Stimulated activated naive CD8-positive, alpha-beta T cell treated with anti-CD3 and anti-CD28 coated beads, Interleukin-15, Interleukin-2, amounts not matched to agents 100 ng/mL and 50 ng/mL, for 24 hours (primary cell): ENCODE measurements at regions not wholly inside any gene's neighbourhood (a gene's known extent, or its start where the extent isn't known, plus 50 kb on each side); places are given as distances from the start of the nearest gene placed in this dataset.
A peak's percentile ranks its signal among the peaks of the same experiment; 100 is the strongest.

Source experiments
- H3K27ac Mint-ChIP-seq: one replicate; pipeline ENCODE4 v1.8.0; 2021; ENCODE audit warnings: mild to moderate bottlenecking, mixed read lengths
- H3K27me3 Mint-ChIP-seq: one replicate; pipeline ENCODE4 v1.8.0; 2021; ENCODE audit warnings: mixed read lengths
- H3K36me3 Mint-ChIP-seq: one replicate; pipeline ENCODE4 v1.8.0; 2021; ENCODE audit warnings: low read depth, mixed read lengths
- H3K4me1 Mint-ChIP-seq: one replicate; pipeline ENCODE4 v1.8.0; 2021; ENCODE audit warnings: low read depth, mixed read lengths
- H3K4me3 Mint-ChIP-seq: one replicate; pipeline ENCODE4 v1.8.0; 2021; ENCODE audit warnings: mild to moderate bottlenecking, mixed read lengths
- H3K9me3 Mint-ChIP-seq: one replicate; pipeline ENCODE4 v1.8.0; 2021; ENCODE audit warnings: mixed read lengths

DNA sequence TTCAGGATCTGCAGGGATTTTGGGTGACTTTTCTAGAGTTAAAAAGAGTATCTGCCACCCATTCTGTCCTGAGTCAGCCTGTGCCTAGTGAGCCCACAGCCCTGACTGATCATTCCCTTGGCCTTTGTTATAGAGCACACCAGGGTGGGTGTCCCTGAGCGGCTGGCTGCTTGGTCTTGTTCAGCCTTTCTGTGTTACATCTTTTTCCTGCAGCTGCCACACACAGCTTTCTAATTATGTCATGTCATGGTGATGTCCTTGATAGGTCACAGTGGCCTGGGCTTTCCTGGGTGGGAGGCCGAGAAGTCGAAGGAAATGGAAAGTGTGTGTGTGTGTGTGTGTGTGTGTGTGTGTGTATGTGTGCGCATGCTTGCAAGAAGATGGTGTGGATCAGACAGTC lies 293.2 kb upstream of the CRY1 start:
- Mint-ChIP-seq H3K9me3 (peaks cover 4% of the 10 kb centered on the region), H3K4me1 (peaks cover 49% of the 10 kb centered on the region), H3K27me3 (no peaks in the 10 kb centered on the region), H3K27ac (peak overlapping the region; percentile 50), H3K4me3 (no peak overlapping the region), H3K36me3 (peaks cover 7% of the 10 kb centered on the region)

DNA sequence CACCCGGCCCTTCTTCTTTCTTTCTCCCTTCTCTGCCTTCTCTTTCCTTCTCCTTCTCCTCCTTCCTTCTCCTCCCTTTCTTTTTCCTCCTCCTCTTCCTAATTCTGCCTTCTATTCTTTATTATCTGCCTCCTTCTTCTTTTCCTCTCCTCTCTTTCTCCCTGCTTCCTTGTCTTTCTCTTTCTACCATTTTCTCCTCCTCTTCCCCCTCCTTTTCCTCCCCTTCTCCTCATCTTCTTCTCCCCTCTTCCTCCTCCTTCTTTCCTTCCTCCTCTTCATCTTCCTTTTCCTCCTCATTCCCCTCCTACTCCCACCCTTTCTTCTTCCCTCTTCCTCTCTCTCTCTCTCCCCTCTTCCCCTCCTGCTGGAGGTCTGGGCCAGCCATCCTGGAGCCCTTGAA lies 294.9 kb upstream of the CRY1 start:
- peaks cover 7% of the 10 kb centered on the region for H3K36me3 Mint-ChIP-seq
- peaks cover 63% of the 10 kb centered on the region for H3K4me1 Mint-ChIP-seq
- H3K27ac Mint-ChIP-seq: peak overlapping the region; percentile 54
- no peak overlapping the region for H3K4me3 Mint-ChIP-seq
- H3K27me3 Mint-ChIP-seq: no peaks in the 10 kb centered on the region
- peaks cover 4% of the 10 kb centered on the region for H3K9me3 Mint-ChIP-seq

DNA sequence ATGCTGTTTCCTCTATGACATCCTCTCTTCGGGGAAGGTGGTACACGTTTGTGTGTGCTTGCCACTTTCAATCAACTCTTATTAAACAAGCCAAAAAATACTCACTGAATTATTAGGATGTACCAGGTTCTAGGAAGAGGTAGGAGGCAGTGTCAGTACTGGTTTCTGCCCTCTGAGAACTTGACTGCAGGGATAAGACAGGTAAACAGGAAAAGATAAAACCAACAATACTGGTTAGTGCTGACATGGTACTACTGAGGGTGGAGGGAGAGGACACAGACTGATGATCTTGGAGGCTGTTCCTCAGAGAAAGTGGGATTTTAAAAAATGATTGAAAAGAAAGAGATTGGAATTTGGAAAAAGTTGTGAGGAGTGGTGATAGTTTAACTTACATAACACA lies 295.2 kb upstream of the PWP1 start:
- Mint-ChIP-seq H3K4me3 (no peak overlapping the region), H3K4me1 (peaks cover 73% of the 10 kb centered on the region), H3K27ac (peak overlapping the region; percentile 3), H3K9me3 (peaks cover 4% of the 10 kb centered on the region), H3K27me3 (no peaks in the 10 kb centered on the region), H3K36me3 (peaks cover 7% of the 10 kb centered on the region)

DNA sequence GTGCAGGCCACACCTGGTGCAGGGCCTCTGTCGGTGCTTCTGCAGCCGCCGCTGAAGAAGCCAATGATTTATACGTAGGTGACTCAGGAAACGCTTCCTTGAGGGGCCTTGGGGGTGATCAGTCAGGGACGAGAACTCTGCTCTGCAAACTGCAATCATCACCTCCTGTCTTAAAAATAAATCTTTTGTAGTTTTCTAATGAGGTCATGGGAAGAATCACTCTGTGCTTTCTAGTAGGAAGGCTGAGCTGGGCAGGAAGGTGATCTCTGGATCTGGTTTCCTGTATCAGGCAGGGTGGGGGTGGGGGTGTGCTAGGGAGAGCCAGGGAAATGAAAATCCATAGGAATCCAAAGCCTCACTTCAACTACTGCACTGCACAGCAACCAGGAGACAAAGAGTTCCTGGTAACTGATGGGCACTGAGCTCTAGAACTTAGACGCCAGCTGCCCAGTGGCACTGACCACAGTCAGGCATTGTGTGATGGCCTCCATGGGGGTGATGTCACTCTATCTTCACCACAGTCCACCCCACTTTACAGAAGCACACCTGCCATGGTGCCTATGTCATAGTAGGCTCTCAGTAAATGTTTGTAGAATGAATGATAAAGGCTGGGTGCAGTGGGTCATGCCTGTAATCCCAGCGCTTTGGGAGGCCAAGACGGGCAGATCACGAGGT lies 292.4 kb upstream of the PWP1 start:
- Mint-ChIP-seq H3K4me1 (peaks cover 62% of the 10 kb centered on the region), H3K9me3 (peaks cover 4% of the 10 kb centered on the region), H3K4me3 (no peak overlapping the region), H3K27ac (peak overlapping the region; percentile 27), H3K27me3 (no peaks in the 10 kb centered on the region), H3K36me3 (peaks cover 7% of the 10 kb centered on the region)

DNA sequence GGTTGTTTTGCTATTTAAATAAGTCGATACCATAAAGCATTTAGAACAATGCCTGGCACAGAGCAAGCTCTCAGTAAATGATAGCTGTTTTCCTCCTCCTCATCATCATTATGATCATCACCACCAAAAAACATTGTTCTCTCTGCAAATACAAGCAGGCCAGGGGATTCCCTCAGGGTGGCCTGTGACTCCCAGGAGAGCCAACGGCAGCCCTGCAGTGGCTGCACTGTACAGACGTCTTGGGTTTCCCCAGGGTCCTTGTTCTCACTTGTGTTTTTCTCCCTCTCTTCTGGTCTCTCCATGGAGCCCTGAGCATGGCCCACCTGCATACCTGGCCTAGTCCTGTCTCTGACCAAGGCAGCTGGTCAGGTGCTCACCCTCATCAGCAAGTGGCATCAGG lies 290.9 kb upstream of the PWP1 start:
- Mint-ChIP-seq H3K36me3 (peaks cover 3% of the 10 kb centered on the region), H3K27ac (peak overlapping the region; percentile 4), H3K4me1 (peaks cover 53% of the 10 kb centered on the region), H3K4me3 (no peak overlapping the region), H3K27me3 (no peaks in the 10 kb centered on the region), H3K9me3 (no peaks in the 10 kb centered on the region)

DNA sequence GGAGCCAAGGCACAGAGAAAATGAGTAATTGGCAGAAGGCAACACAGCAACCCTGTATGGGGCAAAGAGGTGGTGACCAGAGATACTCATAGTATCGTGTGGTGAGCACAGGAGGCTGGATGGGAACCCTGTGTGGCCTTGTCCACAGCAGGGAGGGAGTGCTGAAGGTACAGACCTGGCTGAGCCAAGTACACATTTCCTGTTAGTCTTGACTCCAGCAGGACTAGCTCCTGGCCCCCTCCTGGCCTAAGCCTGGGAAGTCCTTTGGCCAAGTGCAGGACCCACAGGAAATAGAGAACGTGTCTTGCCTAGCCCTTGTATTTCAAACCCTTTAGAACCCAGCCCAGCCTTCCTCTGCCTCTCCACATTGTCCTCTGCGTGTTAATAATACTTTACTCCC lies 289.8 kb upstream of the PWP1 start:
- H3K4me3 Mint-ChIP-seq: no peak overlapping the region
- H3K36me3 Mint-ChIP-seq: no peaks in the 10 kb centered on the region
- H3K27me3 Mint-ChIP-seq: no peaks in the 10 kb centered on the region
- no peaks in the 10 kb centered on the region for H3K9me3 Mint-ChIP-seq
- H3K27ac Mint-ChIP-seq: no peak overlapping the region
- peaks cover 50% of the 10 kb centered on the region for H3K4me1 Mint-ChIP-seq

DNA sequence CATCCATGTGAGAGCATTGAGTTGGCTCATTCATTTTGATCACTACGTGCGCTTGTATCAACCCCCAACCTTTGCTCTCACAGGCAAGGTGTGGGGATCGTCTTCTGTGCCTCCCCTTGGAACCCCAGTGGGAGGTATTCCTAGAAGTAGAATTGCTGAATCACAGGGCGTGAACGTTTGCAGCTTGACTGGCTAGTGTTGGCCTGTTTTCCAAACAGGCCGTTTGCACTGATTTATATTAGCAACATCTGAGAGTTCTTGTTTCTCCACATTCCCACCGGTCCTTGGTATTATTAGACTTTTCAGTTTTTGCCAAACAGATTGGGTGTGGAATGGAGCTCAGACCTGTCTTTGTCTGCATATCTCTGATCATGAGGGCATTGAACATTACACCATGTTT lies 288.6 kb upstream of the PWP1 start:
- H3K36me3 Mint-ChIP-seq: no peaks in the 10 kb centered on the region

DNA sequence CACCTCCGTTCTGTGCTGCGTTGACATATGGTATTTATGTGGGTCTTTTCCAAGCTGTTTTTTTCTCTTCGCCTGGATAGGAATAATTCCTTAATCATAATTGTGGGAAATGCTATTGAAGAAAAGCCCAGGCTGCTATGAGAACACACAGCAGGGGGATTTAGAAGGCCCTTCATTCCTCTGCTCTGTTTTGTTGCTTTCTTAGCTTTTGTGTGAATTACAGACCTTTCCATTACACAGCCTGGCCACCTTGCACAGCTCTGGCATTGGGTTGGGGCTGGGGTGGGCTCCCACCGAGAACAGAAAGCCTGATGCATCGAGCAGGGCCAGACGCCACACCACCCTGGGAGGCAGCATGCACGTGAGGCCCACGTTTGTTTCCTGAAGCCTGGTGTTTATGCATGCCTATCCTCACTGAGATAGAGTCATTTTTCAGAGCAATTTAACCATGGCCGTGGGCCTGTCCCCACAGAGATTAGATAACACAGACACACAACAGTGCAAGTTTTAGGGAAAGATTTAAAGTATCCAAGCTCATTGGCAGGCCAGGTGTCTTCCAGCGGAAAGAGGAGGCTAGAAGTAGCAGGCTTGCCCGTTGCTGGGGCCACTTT lies 287.6 kb upstream of the PWP1 start:
- H3K36me3 Mint-ChIP-seq: no peaks in the 10 kb centered on the region
- peaks cover 47% of the 10 kb centered on the region for H3K4me1 Mint-ChIP-seq
- H3K27ac Mint-ChIP-seq: no peak overlapping the region
- no peaks in the 10 kb centered on the region for H3K9me3 Mint-ChIP-seq
- H3K4me3 Mint-ChIP-seq: no peak overlapping the region
- no peaks in the 10 kb centered on the region for H3K27me3 Mint-ChIP-seq

More for the DNA sequence above, 288.6 kb upstream of the PWP1 start:
- H3K4me3 Mint-ChIP-seq: no peak overlapping the region
- H3K27ac Mint-ChIP-seq: no peak overlapping the region
- H3K4me1 Mint-ChIP-seq: peaks cover 50% of the 10 kb centered on the region
- H3K9me3 Mint-ChIP-seq: no peaks in the 10 kb centered on the region
- H3K27me3 Mint-ChIP-seq: no peaks in the 10 kb centered on the region

DNA sequence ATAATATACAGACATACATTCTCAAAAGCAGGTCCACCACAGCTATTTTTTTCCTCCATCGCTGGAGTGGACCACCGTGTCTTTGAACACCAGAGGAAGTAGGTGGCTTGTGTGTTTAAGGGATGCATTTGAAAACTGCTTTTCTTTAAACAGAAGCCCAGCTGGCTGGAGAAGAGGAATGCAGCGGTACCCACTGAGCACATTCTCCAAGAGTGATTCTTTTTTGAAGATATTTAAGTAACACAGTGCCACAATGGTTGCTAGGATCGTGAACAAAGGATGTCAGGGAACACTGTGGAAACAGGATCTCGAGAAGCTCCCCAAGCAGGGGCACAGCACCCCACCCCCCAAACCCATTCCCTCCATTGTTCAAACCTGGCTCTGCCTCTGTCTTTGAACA lies 286.6 kb upstream of the PWP1 start:
- H3K27me3 Mint-ChIP-seq: no peaks in the 10 kb centered on the region
- H3K36me3 Mint-ChIP-seq: no peaks in the 10 kb centered on the region
- no peak overlapping the region for H3K4me3 Mint-ChIP-seq
- H3K9me3 Mint-ChIP-seq: no peaks in the 10 kb centered on the region
- H3K27ac Mint-ChIP-seq: no peak overlapping the region
- peaks cover 43% of the 10 kb centered on the region for H3K4me1 Mint-ChIP-seq

DNA sequence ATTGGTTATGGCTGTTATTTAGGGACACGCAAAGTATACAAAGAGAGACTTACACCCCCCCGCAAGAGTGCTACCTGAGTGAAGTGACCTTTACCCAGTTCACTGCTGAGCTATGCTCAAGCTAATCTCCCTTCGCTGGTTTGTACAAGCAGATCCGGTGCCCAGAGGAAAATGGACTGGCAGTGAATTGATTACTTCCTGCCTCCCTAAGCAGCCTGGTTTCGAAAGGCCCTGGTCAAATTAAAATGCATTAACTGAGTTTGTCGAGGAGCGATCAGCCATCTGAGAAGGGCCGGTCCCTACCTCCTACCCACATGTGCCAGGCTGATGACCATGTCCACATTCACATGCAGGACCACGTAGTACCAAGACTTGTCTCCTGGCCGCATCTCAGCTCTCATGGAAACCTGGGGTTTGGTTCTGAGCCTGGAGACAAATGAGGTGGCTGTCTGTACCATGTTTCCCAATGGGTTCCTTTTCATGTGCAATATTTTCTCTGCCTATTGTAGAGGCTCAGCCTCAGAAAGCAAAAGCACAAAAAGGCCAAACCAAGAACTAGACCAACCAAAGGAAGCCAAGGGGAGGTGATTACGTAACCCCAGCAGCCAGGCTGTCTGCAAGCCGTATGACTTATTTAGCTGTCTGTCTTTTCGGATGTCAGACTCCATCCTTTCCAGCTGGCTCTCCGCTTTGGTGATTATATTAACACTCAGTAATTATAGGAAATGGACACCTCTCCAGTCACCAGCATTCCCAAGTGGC lies 284.7 kb upstream of the PWP1 start:
- Mint-ChIP-seq H3K36me3 (no peaks in the 10 kb centered on the region), H3K4me1 (peaks cover 34% of the 10 kb centered on the region), H3K27me3 (no peaks in the 10 kb centered on the region), H3K9me3 (no peaks in the 10 kb centered on the region), H3K4me3 (no peak overlapping the region), H3K27ac (no peak overlapping the region)

DNA sequence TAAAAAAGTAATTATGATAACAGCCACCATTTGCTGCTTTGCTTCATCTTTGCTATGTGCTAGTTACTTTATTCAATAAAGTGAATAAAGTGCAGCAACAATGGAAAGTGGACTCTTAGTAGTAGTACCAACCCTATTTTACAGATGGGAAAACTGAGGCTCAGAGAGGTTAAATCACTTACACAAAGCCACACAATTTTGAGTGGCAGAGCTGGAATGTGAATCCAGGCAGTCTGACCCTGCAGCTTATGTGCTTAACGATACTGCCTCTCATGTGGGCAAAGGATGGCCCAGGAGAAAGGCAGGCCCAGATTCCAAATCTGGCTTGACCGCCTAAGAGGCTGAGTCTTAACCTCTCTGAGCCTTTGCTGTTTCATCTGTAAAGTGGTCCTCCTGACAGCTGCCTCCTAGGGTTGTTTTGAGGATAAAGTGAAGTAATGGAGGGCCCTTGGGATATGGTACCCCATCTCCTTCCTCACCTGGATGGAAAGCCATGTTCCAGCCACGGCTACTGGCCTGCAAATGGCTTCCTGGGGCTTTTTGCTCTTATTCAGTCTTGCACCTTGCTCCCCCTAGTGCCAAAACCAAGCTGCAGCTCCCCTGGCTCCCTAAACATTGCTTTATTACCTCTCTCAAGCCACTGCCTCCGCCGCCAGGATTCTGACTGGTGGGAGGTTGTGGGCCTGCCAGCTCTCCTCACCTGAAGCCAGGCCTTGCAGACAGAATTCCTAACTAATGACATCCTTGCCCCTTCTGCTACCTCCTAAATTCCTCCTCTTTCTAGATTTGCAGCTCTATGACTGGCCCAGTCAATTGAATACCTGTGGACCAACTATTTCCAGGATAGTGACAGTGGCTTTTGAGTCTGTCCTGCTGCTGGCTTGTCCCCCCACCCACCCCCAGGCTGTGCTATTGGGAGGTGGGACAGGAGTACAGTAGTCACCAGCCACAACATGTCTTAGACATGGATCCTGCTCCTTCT lies 283.3 kb upstream of the PWP1 start:
- peaks cover 30% of the 10 kb centered on the region for H3K4me1 Mint-ChIP-seq
- no peak overlapping the region for H3K4me3 Mint-ChIP-seq
- H3K36me3 Mint-ChIP-seq: peaks cover 4% of the 10 kb centered on the region
- H3K9me3 Mint-ChIP-seq: no peaks in the 10 kb centered on the region
- H3K27me3 Mint-ChIP-seq: no peaks in the 10 kb centered on the region
- H3K27ac Mint-ChIP-seq: no peak overlapping the region

DNA sequence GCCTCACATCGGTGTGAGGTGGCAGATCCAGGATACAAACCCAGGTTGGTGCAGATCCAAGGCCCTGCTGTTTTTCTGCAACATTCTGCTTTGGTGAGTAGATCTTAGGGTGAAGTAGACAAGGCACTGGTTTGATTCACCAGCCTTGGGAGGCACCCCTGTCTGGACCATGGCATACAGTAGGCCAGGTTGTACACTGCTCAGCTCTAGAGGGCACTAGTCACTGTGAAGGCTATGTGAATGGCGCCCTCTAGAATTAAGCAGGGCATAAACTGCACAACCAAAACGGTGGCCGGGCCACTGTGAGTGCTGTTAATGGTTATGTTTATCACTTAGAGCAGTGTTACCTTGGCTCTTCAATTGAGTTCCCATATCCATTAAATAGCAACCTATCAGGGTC lies 280.6 kb upstream of the PWP1 start:
- no peak overlapping the region for H3K27ac Mint-ChIP-seq
- no peak overlapping the region for H3K4me3 Mint-ChIP-seq
- H3K9me3 Mint-ChIP-seq: no peaks in the 10 kb centered on the region
- H3K4me1 Mint-ChIP-seq: peaks cover 15% of the 10 kb centered on the region
- H3K27me3 Mint-ChIP-seq: no peaks in the 10 kb centered on the region
- peaks cover 4% of the 10 kb centered on the region for H3K36me3 Mint-ChIP-seq

DNA sequence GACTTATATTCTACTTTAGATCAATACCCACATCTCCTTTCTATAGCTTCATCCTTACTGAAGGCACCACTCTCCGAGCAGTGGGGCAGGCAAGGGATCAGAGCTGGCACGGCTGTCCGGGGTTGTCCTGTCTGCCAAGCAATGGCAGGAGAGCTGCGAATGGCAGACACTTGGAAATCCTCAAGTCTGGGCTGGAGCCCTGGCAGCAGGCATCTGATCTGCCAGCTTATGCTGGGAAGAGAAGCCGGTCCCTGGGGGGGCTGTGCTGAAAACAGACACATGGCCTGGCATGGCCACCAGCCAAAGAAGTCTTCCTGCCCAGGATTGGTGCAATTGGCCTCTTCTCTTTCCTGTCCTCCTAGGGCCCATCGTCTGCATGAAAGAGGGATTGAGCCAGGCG lies 280.2 kb upstream of the PWP1 start:
- no peak overlapping the region for H3K27ac Mint-ChIP-seq
- H3K36me3 Mint-ChIP-seq: peaks cover 4% of the 10 kb centered on the region
- H3K4me3 Mint-ChIP-seq: no peak overlapping the region
- H3K27me3 Mint-ChIP-seq: no peaks in the 10 kb centered on the region
- no peaks in the 10 kb centered on the region for H3K9me3 Mint-ChIP-seq
- peaks cover 15% of the 10 kb centered on the region for H3K4me1 Mint-ChIP-seq

DNA sequence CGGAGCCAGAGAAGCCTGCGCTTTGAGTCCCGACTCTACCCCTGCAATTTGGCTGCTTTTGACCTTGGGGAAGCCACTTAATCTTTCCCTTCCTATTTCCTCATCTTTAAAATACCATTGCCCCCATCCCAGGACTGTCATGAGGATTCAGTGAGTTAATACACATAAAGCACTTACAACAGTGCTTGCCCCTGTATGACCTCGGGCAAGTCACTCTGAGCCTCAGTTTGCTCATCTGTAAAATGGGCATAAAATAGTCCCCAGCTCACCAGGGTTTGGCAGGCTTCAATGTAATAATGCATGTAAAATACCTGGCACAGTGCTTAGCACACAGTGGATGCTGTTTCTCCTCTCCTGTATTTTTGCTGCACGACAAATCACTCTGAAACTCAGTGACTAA lies 278.7 kb upstream of the PWP1 start:
- H3K4me1 Mint-ChIP-seq: peaks cover 7% of the 10 kb centered on the region
- no peaks in the 10 kb centered on the region for H3K9me3 Mint-ChIP-seq
- no peak overlapping the region for H3K27ac Mint-ChIP-seq
- H3K27me3 Mint-ChIP-seq: no peaks in the 10 kb centered on the region
- no peak overlapping the region for H3K4me3 Mint-ChIP-seq
- H3K36me3 Mint-ChIP-seq: peaks cover 4% of the 10 kb centered on the region
